ENCODE measurements at regions not wholly inside any gene's neighbourhood (a gene's known extent, or its start where the extent isn't known, plus 50 kb on each side); places are given as distances from the start of the nearest gene placed in this dataset.

DNA sequence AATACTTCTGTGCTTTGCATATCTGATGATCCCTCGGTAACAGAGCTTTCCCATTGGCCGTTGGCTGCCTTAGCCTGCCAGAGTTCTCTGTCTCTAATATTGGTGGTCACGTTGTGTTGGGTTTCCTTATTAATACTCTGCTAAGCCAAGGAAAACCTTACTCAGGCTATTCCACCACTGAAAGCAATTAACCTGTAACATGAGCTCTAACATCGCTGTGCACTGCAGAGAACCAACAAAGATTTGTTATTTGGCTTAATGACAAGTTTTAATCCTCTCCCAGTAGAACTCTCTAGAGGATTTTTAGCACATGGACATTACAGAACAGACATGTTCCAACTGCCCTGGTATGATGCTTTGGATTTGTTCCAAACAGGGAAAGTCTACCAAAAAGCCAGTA, 825.9 kb upstream of the POU3F3 start:
- DNase-seq (ENCODE audit: extremely low read depth, low read depth), result no peak

GRCh38 chr2:104033399-104033798, 820.5 kb upstream of the POU3F3 start:
- DNase-seq (ENCODE audit: extremely low read depth, low read depth), result peak; percentile 23

- DNase-seq (ENCODE audit: extremely low read depth, low read depth), result no peak
Measured at GRCh38 chr2:104040771-104041170, 813.1 kb upstream of the POU3F3 start.

DNA sequence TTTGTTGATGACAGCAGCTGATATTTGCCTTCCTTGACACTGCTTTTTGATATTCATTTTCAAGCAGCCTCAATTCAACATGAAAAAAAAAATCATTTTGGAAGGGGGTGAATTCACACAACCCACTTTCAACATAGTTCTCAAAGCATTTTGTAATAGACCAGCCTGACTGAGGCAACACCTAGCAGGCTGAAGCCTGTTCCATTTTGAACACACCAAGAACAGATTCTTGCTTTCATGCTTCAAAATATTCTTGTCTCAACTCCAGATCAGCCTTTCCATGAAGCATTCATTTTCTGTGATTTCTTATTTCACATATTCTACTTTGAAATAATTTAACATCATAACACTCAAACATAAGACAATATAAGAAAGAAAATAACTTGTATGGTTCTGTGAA, 812.6 kb upstream of the POU3F3 start:
- DNase-seq (ENCODE audit: extremely low read depth, low read depth), result no peak

DNA sequence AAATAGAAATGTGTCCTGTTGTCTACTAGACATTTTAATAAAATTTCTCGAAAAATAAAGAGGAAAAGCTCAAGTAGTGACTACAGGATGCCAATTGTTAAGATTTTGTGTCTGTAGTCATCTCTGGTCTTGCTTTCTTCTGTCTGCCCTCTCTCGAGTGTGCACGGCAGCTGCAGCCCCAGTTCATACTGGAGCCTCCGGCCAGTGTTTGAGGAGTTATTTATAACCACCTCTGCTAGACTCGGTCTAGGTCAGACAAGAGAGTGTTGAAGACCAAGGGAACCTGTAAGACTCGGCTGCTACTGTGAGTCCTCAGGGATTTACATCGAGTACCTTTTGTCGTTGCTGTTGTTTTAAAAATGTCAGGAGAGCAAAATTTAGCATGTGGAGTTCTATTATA, 810.1 kb upstream of the POU3F3 start:
- DNase-seq (ENCODE audit: extremely low read depth, low read depth), result peak; percentile 18

GRCh38 chr2:104045071-104045470, 808.8 kb upstream of the POU3F3 start:
- DNase-seq (ENCODE audit: extremely low read depth, low read depth), result no peak

DNA sequence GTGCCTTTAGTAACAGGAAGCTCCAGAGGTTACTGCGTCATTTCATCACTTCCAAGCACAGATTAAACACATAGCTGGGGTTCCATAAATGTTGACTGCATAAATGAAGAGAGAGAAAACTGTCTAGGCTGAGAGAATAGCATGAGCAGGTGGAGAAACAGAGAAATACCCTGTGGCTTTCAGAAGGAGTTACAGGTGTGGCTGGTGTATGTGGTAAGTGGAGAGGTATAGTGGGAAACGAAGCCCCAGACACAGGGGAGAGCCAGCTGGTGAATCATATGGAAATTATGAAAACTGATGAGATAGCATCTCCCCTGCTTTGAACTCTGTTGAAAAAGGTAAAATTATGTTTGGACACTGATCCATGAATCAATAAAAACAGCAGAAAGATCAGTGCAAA, 807.4 kb upstream of the POU3F3 start:
- no peak for DNase-seq (ENCODE audit: extremely low read depth, low read depth)

- DNase-seq (ENCODE audit: extremely low read depth, low read depth), result no peak
Measured at GRCh38 chr2:104047516-104047915, 806.4 kb upstream of the POU3F3 start.

- DNase-seq (ENCODE audit: extremely low read depth, low read depth), result no peak
Measured at GRCh38 chr2:104049438-104049837, 804.5 kb upstream of the POU3F3 start.

DNA sequence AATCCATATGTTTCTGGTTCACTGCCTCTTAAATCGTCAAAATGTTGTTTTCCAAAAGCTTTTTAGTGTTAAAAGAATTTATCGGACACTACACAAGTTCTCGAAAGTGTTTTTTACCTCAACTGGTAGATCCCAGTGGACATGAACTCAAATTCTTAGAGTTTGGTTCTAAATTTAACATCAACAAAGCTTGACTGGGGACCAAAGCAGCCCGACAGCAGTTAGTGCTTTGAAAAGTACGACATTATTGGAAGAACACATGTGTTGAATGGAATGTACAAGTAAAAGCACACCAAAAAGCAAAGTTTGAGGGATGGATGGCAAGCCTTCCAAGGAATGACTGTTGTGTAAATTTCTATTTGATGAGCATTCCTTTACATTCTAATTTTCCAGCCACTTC, 803.9 kb upstream of the POU3F3 start:
- no peak for DNase-seq (ENCODE audit: extremely low read depth, low read depth)

DNA sequence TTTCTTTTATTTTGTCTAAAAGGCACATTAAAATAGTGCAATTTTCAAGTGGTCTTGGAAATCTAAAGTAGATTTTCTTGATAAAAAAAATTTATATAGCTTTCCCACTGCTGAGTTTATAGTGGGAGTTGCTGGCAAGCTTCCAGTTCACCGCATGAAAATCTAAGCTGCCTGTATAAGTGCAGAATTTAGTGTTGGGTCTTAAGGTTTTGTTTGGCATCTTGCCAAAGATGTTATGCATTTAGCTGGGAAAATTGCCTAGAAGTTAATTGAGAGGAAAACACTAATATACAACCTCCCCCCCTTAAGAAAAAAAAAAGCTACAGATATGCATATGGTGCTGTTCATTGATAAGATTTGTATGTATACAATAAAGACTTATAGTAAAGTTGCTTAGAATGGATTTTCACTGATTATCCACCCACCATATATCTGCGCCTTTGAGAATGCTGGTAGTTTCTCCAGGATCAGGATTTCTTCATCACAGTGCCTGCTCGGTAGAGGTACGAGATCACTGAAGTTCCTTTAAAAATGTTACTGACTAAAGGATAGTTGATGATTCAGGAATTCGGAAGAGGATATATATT, 803.2 kb upstream of the POU3F3 start:
- DNase-seq (ENCODE audit: extremely low read depth, low read depth), result no peak

DNA sequence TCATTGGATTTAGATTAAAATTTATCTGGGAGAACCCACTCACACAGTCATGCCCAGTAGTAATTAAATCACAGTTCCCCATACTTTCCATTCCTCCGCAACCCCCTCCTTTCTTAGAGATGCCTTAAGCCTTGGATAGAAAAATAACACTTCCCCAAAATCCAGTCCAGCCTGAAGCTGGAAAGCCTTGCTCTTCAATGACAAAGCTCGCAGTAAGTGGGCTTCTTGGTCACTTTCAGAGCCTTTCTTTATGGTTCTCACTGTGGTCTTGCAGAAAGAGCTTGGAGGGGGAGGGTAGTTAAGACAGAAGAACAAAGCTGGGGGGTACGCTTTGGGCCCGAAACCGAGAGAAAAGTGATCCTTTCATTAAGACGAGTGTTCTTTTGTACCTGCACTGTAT, 802.1 kb upstream of the POU3F3 start:
- DNase-seq (ENCODE audit: extremely low read depth, low read depth), result no peak

- DNase-seq (ENCODE audit: extremely low read depth, low read depth), result no peak
Measured at GRCh38 chr2:104052356-104052755, 801.6 kb upstream of the POU3F3 start.

- DNase-seq (ENCODE audit: extremely low read depth, low read depth), result no peak
Measured at GRCh38 chr2:104056451-104056850, 797.5 kb upstream of the POU3F3 start.

GRCh38 chr2:104068665-104069064, 785.2 kb upstream of the POU3F3 start:
- no peak for DNase-seq (ENCODE audit: extremely low read depth, low read depth)

DNA sequence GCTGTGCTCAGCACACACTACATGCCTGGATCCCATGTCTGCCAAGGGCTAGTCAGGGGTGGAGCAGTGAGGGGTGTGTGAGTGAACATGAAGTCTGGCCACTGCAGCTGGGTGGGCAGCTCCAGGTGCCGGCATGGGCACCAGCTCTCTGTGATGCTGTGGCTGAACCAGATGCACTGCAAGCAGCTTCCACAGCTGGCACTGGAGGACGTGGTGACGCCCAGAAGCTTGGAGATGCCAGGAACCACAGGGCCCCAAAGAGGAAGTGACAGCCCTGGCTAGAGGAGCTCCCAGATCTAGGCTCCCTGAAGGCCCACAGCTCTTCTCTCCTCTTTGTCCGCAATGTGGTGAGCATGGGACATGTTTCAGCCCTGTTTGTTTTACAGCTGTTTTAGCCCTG, 776.3 kb upstream of the POU3F3 start:
- DNase-seq (ENCODE audit: extremely low read depth, low read depth), result no peak

DNA sequence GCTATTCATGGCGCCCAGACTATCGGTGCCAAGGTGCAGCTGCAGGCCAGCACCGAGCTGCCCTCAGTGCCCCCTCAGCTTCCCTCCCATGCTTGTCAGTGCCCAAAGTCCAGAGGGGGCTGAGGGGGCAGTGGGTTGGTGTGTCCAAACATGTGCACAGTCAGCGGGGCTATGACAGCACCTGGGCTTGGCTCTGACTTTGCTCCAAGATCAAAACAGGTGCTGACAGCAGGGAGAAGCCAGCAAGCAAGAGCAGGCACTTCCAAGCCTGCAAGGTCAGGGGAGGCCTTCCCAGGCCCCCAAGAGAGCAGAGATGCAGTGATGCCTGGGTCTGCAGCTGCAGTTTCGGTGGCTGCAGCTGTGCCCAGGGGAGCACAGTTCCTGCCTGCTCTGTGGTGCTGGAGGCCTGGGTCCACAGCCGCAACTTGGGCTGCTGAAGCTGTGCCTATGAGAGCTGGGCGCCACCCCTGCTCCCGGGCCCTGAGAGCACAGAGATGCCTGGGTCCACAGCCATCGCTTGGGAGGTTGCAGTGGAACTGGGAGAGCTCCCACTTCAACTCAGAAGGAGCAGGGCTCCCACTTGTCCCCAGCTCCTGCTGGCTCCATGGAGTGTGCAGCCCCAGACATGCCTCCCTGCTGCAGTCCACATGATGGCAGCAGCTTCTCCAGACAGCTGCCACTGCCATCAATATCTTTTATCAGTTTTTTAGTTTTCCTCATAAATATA, 775.3 kb upstream of the POU3F3 start:
- no peak for DNase-seq (ENCODE audit: extremely low read depth, low read depth)

DNA sequence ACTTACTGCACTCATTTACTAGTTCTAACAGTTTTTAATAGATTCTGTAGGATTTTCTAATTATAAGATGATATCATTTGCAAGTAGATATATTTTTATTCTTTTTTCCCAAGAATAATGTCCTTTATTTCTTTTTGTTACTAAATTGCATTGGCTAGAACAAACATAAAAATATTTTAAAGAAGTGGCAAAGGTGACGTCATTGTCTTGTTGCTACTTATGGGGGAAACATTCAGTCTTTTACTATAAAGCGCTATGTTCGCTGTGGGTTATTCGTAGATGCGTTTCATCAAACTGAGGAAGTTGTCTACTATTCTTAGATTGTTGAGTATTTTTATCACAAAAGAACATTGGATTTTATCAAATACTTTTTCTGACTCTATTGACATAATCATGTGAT, 765.2 kb upstream of the POU3F3 start:
- no peak for DNase-seq (ENCODE audit: extremely low read depth, low read depth)

DNA sequence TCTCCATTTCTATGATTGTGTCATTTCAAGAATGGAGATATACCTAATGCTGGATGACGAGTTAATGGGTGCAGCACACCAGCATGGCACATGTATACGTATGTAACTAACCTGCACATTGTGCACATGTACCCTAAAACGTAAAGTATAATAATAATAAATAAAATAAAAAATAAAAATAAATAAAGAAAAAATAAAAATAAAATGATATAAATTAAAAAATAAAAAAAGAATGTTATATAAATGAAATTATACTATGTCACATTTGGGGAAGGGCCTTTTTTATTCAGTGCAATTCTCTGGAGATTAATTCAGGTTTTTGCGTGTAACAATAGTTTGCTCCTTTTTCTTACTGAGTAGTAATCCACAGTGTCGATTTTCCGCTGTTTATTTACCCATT, 763.5 kb upstream of the POU3F3 start:
- DNase-seq (ENCODE audit: extremely low read depth, low read depth), result no peak

DNA sequence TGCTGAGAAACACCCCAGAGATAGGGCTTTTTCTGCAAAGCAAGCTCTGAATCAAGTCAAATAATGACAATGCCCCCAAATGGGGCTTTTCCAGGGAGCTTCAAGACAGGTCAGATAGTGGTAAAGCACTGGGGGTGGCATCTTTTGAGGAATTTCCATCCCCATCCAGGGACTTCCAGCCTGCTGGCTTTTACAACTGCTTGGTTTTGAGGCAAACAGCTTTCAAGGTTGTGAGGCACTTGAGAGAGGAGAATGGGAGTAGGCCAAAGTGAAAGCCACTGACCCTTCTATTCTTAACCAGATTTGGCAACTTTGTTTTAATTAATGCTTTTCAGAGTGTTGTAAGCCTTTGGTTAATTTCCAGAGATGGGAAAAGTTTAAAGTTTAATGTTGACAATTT, 762.0 kb upstream of the POU3F3 start:
- DNase-seq (ENCODE audit: extremely low read depth, low read depth), result no peak

- no peak for DNase-seq (ENCODE audit: extremely low read depth, low read depth)
Measured at GRCh38 chr2:104092886-104093285, 761.0 kb upstream of the POU3F3 start.

- no peak for DNase-seq (ENCODE audit: extremely low read depth, low read depth)
Measured at GRCh38 chr2:104102615-104103014, 751.3 kb upstream of the POU3F3 start.

DNA sequence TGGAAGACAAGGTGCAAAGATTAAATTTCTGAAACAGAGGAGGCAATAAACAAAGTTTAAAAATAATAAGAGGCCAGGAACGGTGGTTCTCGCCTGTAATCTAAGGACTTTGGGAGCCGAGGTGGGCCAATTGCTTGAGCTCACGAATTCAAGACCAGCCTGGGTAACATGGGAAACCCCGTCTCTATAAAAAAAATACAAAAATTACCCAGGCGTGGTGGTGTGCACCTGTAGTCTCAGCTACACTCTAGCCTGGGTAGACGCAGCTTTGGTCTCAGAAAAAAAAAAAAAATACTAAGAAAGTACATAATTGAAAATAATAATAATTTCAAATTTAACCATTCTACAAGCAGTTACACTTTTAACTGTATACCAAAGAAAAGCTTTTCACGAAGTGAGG, 744.6 kb upstream of the POU3F3 start:
- no peak for DNase-seq (ENCODE audit: extremely low read depth, low read depth)

Data from NCI-H460 (cell line).